HCT116 (cell line): ENCODE measurements at regions not wholly inside any gene's neighbourhood (a gene's known extent, or its start where the extent isn't known, plus 50 kb on each side); places are given as distances from the start of the nearest gene placed in this dataset.

ENCODE experiments used
- CTCF ChIP-seq, 3 experiments: fragments of 200-600 bp in 1 of 3; sonication (generic) in 1 of 3; IDR thresholded peaks in 2 of 3; conservative IDR thresholded peaks in 1 of 3; 2 replicates each; pipeline ENCODE4 v1.5.1; 2012 to 2017; ENCODE audit warnings: low read depth in 2 of 3, low read length in 2 of 3, antibody characterized with exemption in 1 of 3, borderline replicate concordance in 1 of 3, control low read depth in 1 of 3, mild to moderate bottlenecking in 1 of 3, mixed read lengths in 1 of 3, mixed run types in 1 of 3, moderate library complexity in 1 of 3; ENCODE audit not compliant: insufficient read depth in 1 of 3
- EZH2 ChIP-seq: fragments of 200-600 bp; sonication (generic); IDR thresholded peaks from 2 replicates; pipeline ENCODE4 v1.6.1; 2017; ENCODE audit warnings: antibody characterized with exemption, mixed run types
- EZH2phosphoT487 ChIP-seq: fragments of 200-600 bp; IDR thresholded peaks from 2 replicates; pipeline ENCODE4 v1.6.1; 2018; ENCODE audit warnings: antibody characterized with exemption, borderline replicate concordance
- JUND ChIP-seq: IDR thresholded peaks from 2 replicates; pipeline ENCODE4 v1.6.1; 2012
- MAX ChIP-seq: IDR thresholded peaks from 2 replicates; pipeline ENCODE4 v1.6.1; 2012
- POLR2A ChIP-seq: IDR thresholded peaks from 2 replicates; pipeline ENCODE4 v1.7.0; 2011; ENCODE audit warnings: borderline replicate concordance; ENCODE audit not compliant: insufficient read depth, insufficient read length; ENCODE audit errors: extremely low read depth
- POLR2AphosphoS5 ChIP-seq: IDR thresholded peaks from 2 replicates; pipeline ENCODE4 v1.6.1; 2011; ENCODE audit warnings: mild to moderate bottlenecking, low read depth, low read length, moderate library complexity
- RAD21 ChIP-seq: IDR thresholded peaks from 2 replicates; pipeline ENCODE4 v1.6.1; 2012; ENCODE audit warnings: low read depth, mild to moderate bottlenecking
- REST ChIP-seq: IDR thresholded peaks from 2 replicates; pipeline ENCODE4 v1.6.1; 2012; ENCODE audit warnings: low read depth
- SIN3A ChIP-seq: IDR thresholded peaks from 2 replicates; pipeline ENCODE4 v1.6.1; 2012; ENCODE audit warnings: low read depth
- SP1 ChIP-seq: IDR thresholded peaks from 2 replicates; pipeline ENCODE4 v1.6.1; 2012; ENCODE audit warnings: low read depth
- ZFX ChIP-seq: fragments of 450-650 bp; IDR thresholded peaks from 2 replicates; pipeline ENCODE4 v1.6.1; 2017
- TF ChIP-seq, protein P1 (sequence below): IDR thresholded peaks from 2 replicates; pipeline ENCODE4 v1.6.1; 2011; ENCODE audit warnings: mild to moderate bottlenecking, low read length, moderate library complexity; ENCODE audit not compliant: insufficient replicate concordance; ENCODE audit errors: extremely low read depth
- TF ChIP-seq, protein P2 (sequence below): IDR thresholded peaks from 2 replicates; pipeline ENCODE4 v1.6.1; 2012

- TF ChIP-seq CTCF (IDR thresholded peaks at IDR 0.05 in 2 of 3, conservative IDR thresholded peaks at IDR 0.05 in 1 of 3; ENCODE audit: borderline replicate concordance in 1 of 3, insufficient read depth in 1 of 3, low read depth in 2 of 3, low read length in 2 of 3) (no peak), RAD21 (no peak), MAX (no peak), POLR2AphosphoS5 (no peak), REST (no peak), ZFX (no peak), POLR2A (no peak), EZH2 (no peak), SP1 (no peak), EZH2phosphoT487 (no peak), JUND (no peak), SIN3A (no peak)
- TF ChIP-seq, protein P1, sequence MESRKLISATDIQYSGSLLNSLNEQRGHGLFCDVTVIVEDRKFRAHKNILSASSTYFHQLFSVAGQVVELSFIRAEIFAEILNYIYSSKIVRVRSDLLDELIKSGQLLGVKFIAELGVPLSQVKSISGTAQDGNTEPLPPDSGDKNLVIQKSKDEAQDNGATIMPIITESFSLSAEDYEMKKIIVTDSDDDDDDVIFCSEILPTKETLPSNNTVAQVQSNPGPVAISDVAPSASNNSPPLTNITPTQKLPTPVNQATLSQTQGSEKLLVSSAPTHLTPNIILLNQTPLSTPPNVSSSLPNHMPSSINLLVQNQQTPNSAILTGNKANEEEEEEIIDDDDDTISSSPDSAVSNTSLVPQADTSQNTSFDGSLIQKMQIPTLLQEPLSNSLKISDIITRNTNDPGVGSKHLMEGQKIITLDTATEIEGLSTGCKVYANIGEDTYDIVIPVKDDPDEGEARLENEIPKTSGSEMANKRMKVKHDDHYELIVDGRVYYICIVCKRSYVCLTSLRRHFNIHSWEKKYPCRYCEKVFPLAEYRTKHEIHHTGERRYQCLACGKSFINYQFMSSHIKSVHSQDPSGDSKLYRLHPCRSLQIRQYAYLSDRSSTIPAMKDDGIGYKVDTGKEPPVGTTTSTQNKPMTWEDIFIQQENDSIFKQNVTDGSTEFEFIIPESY, result no peak
- TF ChIP-seq, protein P2, sequence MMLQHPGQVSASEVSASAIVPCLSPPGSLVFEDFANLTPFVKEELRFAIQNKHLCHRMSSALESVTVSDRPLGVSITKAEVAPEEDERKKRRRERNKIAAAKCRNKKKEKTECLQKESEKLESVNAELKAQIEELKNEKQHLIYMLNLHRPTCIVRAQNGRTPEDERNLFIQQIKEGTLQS, result no peak
Observed at GRCh38 chr3:72015463-72015862, 230.5 kb upstream of the PROK2 start.
